CD4-positive, alpha-beta T cell treated with Interleukin-17A for 1 hour (primary cell): ENCODE measurements at regions not wholly inside any gene's neighbourhood (a gene's known extent, or its start where the extent isn't known, plus 50 kb on each side); places are given as distances from the start of the nearest gene placed in this dataset.
A peak's percentile ranks its signal among the peaks of the same experiment; 100 is the strongest.
"Not testable (repeated sequence)": the region's sequence is repeated elsewhere in the genome, so short reads cannot be mapped to it uniquely, and the experiment has no call there.

Experiments used
- DNase-seq: peaks from one replicate; pipeline ENCODE4 v3.0.0-alpha.2; 2020

GRCh38 chr12:4822572-4822971, 87.1 kb upstream of the KCNA1 start:
- DNase-seq = no peak

- DNase-seq = no peak
Measured at GRCh38 chr12:4824380-4824779, 85.3 kb upstream of the KCNA1 start.

- DNase-seq = peak; percentile 42
Measured at GRCh38 chr12:4825011-4825858, 84.5 kb upstream of the KCNA1 start.

GRCh38 chr12:4826909-4827308, 82.8 kb upstream of the KCNA1 start:
- DNase-seq = no peak

GRCh38 chr12:4828176-4828575, 81.5 kb upstream of the KCNA1 start:
- no peak for DNase-seq

GRCh38 chr12:4829161-4829792, 80.4 kb upstream of the KCNA1 start:
- peak; percentile 64 for DNase-seq

GRCh38 chr12:4829793-4830162, 79.9 kb upstream of the KCNA1 start:
- no peak for DNase-seq

GRCh38 chr12:4830556-4831210, 79.0 kb upstream of the KCNA1 start:
- DNase-seq = no peak

GRCh38 chr12:4833053-4833452, 76.7 kb upstream of the KCNA1 start:
- DNase-seq = no peak

- no peak for DNase-seq
Measured at GRCh38 chr12:4833524-4833923, 76.2 kb upstream of the KCNA1 start.

- DNase-seq = not testable (repeated sequence)
Measured at GRCh38 chr12:4842401-4842800, 67.3 kb upstream of the KCNA1 start.

- no peak for DNase-seq
Measured at GRCh38 chr12:4843907-4844306, 65.8 kb upstream of the KCNA1 start.

GRCh38 chr12:4847713-4848112, 62.0 kb upstream of the KCNA1 start:
- no peak for DNase-seq

- DNase-seq = peak; percentile 42
Measured at GRCh38 chr12:4849115-4849541, 60.6 kb upstream of the KCNA1 start.

GRCh38 chr12:4849795-4850345, 59.8 kb upstream of the KCNA1 start:
- no peak for DNase-seq

GRCh38 chr12:4850857-4851380, 58.8 kb upstream of the KCNA1 start:
- no peak for DNase-seq

- DNase-seq = no peak
Measured at GRCh38 chr12:4852308-4852707, 57.4 kb upstream of the KCNA1 start.

GRCh38 chr12:4852911-4853310, 56.8 kb upstream of the KCNA1 start:
- no peak for DNase-seq

GRCh38 chr12:4855121-4855924, 54.4 kb upstream of the KCNA1 start:
- peak; percentile 74 for DNase-seq

GRCh38 chr12:4856596-4856995, 53.1 kb upstream of the KCNA1 start:
- no peak for DNase-seq

GRCh38 chr12:4857472-4858291, 52.0 kb upstream of the KCNA1 start:
- DNase-seq = peak; percentile 72

- no peak for DNase-seq
Measured at GRCh38 chr12:4858386-4858785, 51.3 kb upstream of the KCNA1 start.
